Sigmoid colon (tissue), 6 donors: ENCODE measurements at regions not wholly inside any gene's neighbourhood (a gene's known extent, or its start where the extent isn't known, plus 50 kb on each side); places are given as distances from the start of the nearest gene placed in this dataset.
"Not testable (repeated sequence)": the region's sequence is repeated elsewhere in the genome, so short reads cannot be mapped to it uniquely, and the experiment has no call there.

Experiments used
- DNase-seq: peaks from one replicate; pipeline ENCODE4 v3.0.0-alpha.2; 2019
- H3K27ac ChIP-seq, 4 donors: fragments of 200-600 bp; sonication (generic); one replicate each; pipeline ENCODE4 v1.5.1; 2016 to 2019; ENCODE audit warnings: mild to moderate bottlenecking in 1 of 4
- H3K27me3 ChIP-seq, 3 donors: fragments of 200-600 bp; sonication (generic); one replicate each; pipeline ENCODE4 v1.5.1; 2019; ENCODE audit warnings: mild to moderate bottlenecking in 1 of 3
- H3K36me3 ChIP-seq, 4 donors: fragments of 200-600 bp; sonication (generic); one replicate each; pipeline ENCODE4 v1.5.1; 2016 to 2019
- H3K4me1 ChIP-seq, 4 donors: fragments of 200-600 bp; sonication (generic); one replicate each; pipeline ENCODE4 v1.5.1; 2017 to 2019
- H3K4me3 ChIP-seq, 4 donors: fragments of 200-600 bp; sonication (generic); one replicate each; pipeline ENCODE4 v1.5.1; 2017 to 2019; ENCODE audit warnings: mild to moderate bottlenecking in 2 of 4, moderate library complexity in 1 of 4
- H3K9me3 ChIP-seq, 4 donors: fragments of 200-600 bp in 3 of 4; sonication (generic) in 3 of 4; one replicate each; pipeline versions ENCODE4 v1.5.1 to v1.6.1; 2013 to 2019
- EP300 ChIP-seq, 4 donors: sonication (generic); formaldehyde crosslinking; IDR thresholded peaks; one replicate each; pipeline ENCODE4 v1.6.1; 2017; ENCODE audit warnings: antibody characterized with exemption in 4 of 4
- POLR2A ChIP-seq, 2 donors: fragments of 450-650 bp; IDR thresholded peaks; one replicate each; pipeline ENCODE4 v1.6.1; 2016; ENCODE audit warnings: antibody characterized with exemption in 2 of 2, mild to moderate bottlenecking in 2 of 2, moderate library complexity in 2 of 2
- POLR2AphosphoS5 ChIP-seq, 4 donors: sonication (generic); formaldehyde crosslinking; IDR thresholded peaks; one replicate each; pipeline ENCODE4 v1.6.1; 2017; ENCODE audit warnings: antibody characterized with exemption in 4 of 4
- WGBS, 2 donors: extraction: QIAGEN DNeasy Blood & Tissue Kit; methylation state at CpG; one replicate each; pipeline ENCODE4 v1.1.7; 2013; 5-methylcytosine and 5-hydroxymethylcytosine counted together
- intact Hi-C: fragments of 100-400 bp; cut with DNase I; formaldehyde crosslinking; loops from one replicate; pipeline ENCODE4 v1.15.1; 2023
- TF ChIP-seq, protein P1 (sequence below), 4 experiments: fragments of 450-650 bp in 3 of 4; fragments of 200-600 bp in 1 of 4; IDR thresholded peaks; one replicate each; pipeline ENCODE4 v1.5.1; 2016 to 2019; ENCODE audit warnings: antibody characterized with exemption in 4 of 4, mild to moderate bottlenecking in 3 of 4, moderate library complexity in 2 of 4
- donor health status: healthy with polysubstance abuse.
- donor health status: healthy.

DNA sequence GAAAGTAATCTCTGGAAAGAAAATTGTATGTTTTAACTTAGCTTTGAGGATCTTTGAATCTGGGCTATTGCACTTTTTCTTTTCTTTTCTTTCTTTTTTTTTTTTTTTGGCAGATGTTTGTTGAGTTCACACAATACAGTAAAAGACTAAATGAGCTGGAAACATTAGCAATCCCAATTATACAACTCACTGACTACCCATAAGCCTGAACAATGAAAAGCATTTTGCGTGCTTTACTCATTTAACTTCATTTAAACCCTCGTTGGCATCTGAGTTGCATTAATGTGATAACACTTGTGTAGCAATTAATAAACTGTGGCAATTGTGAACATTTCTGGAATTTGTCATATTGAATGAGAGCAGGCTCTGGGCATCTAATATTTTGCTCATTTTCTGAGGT is 269.4 kb upstream of the RBMS3 start:
- intact Hi-C loops: no loop called here
- Histone ChIP-seq H3K4me1 (no peaks in the 10 kb centered on the region), H3K36me3 (no peaks in the 10 kb centered on the region), H3K27me3 (no peaks in the 10 kb centered on the region), H3K9me3 (no peaks in the 10 kb centered on the region), H3K4me3 (no peak overlapping the region), H3K27ac (no peak overlapping the region)
- 83 to 92% methylated on average over 2 of the region's 2 CpGs for WGBS, 2 donors
- DNase-seq: no peak
- TF ChIP-seq, protein P1, sequence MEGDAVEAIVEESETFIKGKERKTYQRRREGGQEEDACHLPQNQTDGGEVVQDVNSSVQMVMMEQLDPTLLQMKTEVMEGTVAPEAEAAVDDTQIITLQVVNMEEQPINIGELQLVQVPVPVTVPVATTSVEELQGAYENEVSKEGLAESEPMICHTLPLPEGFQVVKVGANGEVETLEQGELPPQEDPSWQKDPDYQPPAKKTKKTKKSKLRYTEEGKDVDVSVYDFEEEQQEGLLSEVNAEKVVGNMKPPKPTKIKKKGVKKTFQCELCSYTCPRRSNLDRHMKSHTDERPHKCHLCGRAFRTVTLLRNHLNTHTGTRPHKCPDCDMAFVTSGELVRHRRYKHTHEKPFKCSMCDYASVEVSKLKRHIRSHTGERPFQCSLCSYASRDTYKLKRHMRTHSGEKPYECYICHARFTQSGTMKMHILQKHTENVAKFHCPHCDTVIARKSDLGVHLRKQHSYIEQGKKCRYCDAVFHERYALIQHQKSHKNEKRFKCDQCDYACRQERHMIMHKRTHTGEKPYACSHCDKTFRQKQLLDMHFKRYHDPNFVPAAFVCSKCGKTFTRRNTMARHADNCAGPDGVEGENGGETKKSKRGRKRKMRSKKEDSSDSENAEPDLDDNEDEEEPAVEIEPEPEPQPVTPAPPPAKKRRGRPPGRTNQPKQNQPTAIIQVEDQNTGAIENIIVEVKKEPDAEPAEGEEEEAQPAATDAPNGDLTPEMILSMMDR (IDR thresholded peaks at IDR 0.05): no peak
- TF ChIP-seq EP300 (IDR thresholded peaks at IDR 0.05): no peak
- TF ChIP-seq POLR2AphosphoS5 (IDR thresholded peaks at IDR 0.05): no peak
- TF ChIP-seq POLR2A (IDR thresholded peaks at IDR 0.05): no peak

DNA sequence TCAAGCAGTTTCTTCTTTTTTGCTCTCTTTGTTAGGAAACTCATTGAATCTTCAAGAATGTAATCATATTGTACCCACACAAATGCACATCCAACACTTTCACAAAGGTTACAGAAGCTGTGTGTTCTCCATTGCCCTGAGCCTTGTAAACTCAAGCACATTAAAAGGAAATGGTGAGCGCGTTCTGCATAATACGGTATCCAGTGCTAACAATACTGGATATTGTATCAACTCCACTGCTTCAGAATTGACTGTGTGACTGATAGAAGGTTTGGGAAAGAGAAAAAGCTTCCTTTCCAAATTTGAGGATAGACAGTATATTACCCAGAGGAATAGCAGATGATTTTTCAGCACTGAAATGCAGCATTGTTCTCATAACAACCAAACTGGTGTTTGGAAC is 268.9 kb upstream of the RBMS3 start:
- WGBS, 2 donors: 91 to 95% methylated on average over 3 of the region's 3 CpGs
- intact Hi-C loops: no loop called here
- Histone ChIP-seq H3K36me3 (no peaks in the 10 kb centered on the region), H3K27ac (no peak overlapping the region), H3K9me3 (no peaks in the 10 kb centered on the region), H3K27me3 (no peaks in the 10 kb centered on the region), H3K4me1 (no peaks in the 10 kb centered on the region), H3K4me3 (no peak overlapping the region)
- TF ChIP-seq, protein P1 (IDR thresholded peaks at IDR 0.05): no peak
- TF ChIP-seq POLR2A (IDR thresholded peaks at IDR 0.05) (no peak), EP300 (IDR thresholded peaks at IDR 0.05) (no peak), POLR2AphosphoS5 (IDR thresholded peaks at IDR 0.05) (no peak)
- DNase-seq: no peak

DNA sequence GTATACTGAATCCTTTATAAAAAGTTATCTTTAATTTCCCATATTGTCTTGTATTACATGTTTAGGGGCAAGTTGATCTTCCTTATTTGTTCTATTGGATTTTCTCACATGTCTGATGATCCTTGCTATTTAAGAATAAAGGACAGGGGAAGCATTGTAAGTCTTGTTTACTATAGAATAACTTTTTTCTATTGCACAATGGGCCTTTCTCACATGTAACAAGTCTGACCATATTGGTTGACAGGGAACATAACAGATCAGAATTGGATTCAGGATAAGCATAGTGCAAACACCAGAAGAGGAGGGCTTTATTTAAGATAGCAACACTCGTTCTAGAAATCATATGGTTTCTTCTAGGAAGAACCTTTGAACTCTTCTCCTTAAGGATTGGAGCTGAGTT is 257.9 kb upstream of the RBMS3 start:
- 26 to 78% methylated on average over 1 of the region's 1 CpG for WGBS, 2 donors
- no peak for TF ChIP-seq POLR2AphosphoS5 (IDR thresholded peaks at IDR 0.05)
- TF ChIP-seq, protein P1 (IDR thresholded peaks at IDR 0.05): no peak
- no peak for TF ChIP-seq EP300 (IDR thresholded peaks at IDR 0.05)
- no peak overlapping the region for H3K27ac ChIP-seq
- H3K4me3 ChIP-seq: no peak overlapping the region
- H3K36me3 ChIP-seq: no peaks in the 10 kb centered on the region
- intact Hi-C loops: no loop called here
- H3K4me1 ChIP-seq: no peaks in the 10 kb centered on the region
- H3K9me3 ChIP-seq: no peaks in the 10 kb centered on the region
- DNase-seq: no peak
- no peaks in the 10 kb centered on the region for H3K27me3 ChIP-seq

DNA sequence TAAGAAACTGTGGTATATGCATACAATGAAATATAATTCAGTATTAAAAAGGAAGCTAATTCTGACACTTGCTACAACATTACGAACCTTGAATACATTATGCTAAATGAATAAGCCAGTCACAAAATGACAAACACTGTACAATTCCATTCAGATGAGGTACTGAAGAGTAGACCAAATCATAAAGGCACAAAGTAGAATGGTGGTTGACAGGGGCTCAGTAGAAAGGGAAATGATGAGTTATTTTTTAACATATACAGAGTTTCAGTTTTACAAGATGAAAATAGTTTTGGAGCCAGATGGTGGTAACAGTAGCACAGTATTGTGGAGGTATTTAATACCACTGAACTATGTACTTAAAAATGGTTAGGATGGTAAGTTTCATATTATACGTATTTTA is 254.6 kb upstream of the RBMS3 start:
- no peaks in the 10 kb centered on the region for H3K9me3 ChIP-seq
- intact Hi-C loops: no loop called here
- H3K27me3 ChIP-seq: no peaks in the 10 kb centered on the region
- no peak overlapping the region for H3K27ac ChIP-seq
- no peaks in the 10 kb centered on the region for H3K36me3 ChIP-seq
- TF ChIP-seq EP300 (IDR thresholded peaks at IDR 0.05): no peak
- TF ChIP-seq, protein P1 (IDR thresholded peaks at IDR 0.05): no peak
- TF ChIP-seq POLR2AphosphoS5 (IDR thresholded peaks at IDR 0.05): no peak
- TF ChIP-seq POLR2A (IDR thresholded peaks at IDR 0.05): no peak
- no peak overlapping the region for H3K4me3 ChIP-seq
- H3K4me1 ChIP-seq: no peaks in the 10 kb centered on the region
- no peak for DNase-seq
- 75 to 77% methylated on average over 2 of the region's 2 CpGs for WGBS, 2 donors

DNA sequence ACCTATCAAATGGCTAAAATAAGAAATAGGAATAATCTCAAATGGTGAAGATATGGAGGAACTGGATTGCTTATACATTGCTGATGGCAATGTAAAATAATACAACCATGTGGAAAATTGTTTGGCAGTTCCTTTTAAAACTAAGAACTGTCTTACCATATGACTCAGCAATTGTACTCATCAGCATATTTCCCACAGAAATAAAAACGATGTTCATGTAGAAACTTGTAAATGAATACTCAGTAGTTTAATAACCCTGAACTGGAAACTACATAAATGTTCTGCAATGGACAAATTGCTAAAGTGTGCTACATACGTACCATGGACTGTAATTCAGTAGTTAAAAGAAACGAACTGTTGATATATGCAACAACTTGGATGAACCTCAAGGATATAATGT is 253.9 kb upstream of the RBMS3 start:
- Histone ChIP-seq H3K4me3 (no peak overlapping the region), H3K27ac (no peak overlapping the region), H3K36me3 (no peaks in the 10 kb centered on the region), H3K9me3 (no peaks in the 10 kb centered on the region), H3K4me1 (no peaks in the 10 kb centered on the region), H3K27me3 (no peaks in the 10 kb centered on the region)
- TF ChIP-seq EP300 (IDR thresholded peaks at IDR 0.05) (no peak), POLR2AphosphoS5 (IDR thresholded peaks at IDR 0.05) (no peak)
- TF ChIP-seq, protein P1 (IDR thresholded peaks at IDR 0.05): no peak
- no peak for DNase-seq
- WGBS, 2 donors: 63 to 83% methylated on average over 3 of the region's 3 CpGs
- intact Hi-C loops: no loop called here

DNA sequence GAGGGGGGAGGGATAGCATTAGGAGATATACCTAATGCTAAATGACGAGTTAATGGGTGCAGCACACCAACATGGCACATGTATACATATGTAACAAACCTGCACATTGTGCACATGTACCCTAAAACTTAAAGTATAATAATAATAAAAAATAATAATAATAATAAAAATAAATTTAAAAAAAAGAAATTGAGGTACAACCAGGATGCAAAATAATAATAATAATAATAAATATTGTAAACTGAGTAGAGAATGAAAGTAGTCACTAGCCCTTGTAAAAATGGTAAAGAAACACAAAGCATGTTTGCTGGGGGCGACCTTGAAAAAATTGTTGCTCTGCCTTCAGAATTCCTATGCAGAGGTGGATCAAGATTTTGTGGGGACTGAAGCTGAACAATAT is 249.7 kb upstream of the RBMS3 start:
- H3K4me3 ChIP-seq, DNase-seq, H3K9me3 ChIP-seq, H3K27me3 ChIP-seq, intact Hi-C loops, H3K36me3 ChIP-seq, H3K27ac ChIP-seq, H3K4me1 ChIP-seq: not testable (repeated sequence)
- 52 to 65% methylated on average over 2 of the region's 2 CpGs for WGBS, 2 donors
